DMS114 treated with DMSO at 0.1 percent for 48 hours (cell line): ENCODE measurements at regions not wholly inside any gene's neighbourhood (a gene's known extent, or its start where the extent isn't known, plus 50 kb on each side); places are given as distances from the start of the nearest gene placed in this dataset.
"Not testable (repeated sequence)": the region's sequence is repeated elsewhere in the genome, so short reads cannot be mapped to it uniquely, and the experiment has no call there.

ENCODE experiments used
- DNase-seq: peaks from one replicate; lab custom pipeline; 2025; ENCODE audit not compliant: unreplicated experiment; lab: John Stamatoyannopoulos, UW

GRCh38 chr10:62696798-62697197, 107.7 kb upstream of the ADO start:
- no peak for DNase-seq

DNA sequence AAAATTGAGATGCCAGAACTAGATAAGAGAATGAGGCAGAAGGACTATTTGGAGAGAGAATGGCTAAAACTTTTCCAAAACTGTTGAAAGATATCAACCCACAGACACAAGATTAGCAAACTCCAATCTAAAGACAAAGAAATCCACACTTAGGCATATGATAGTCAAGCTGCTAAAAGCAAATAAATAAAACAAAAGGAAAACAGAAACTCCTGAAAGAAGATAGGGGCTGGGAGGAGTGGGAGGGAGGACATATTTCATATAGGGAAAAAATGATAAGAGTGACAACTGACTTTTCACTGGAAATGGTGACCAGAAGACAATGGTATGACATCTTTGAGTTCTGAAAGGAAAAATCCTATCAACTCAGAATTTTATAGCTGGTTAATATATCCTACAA, 105.4 kb upstream of the ADO start:
- no peak for DNase-seq

- DNase-seq, result not testable (repeated sequence)
Observed at GRCh38 chr10:62704121-62704520, 100.4 kb upstream of the ADO start.

- DNase-seq, result no peak
Observed at GRCh38 chr10:62705789-62706188, 98.7 kb upstream of the ADO start.

DNA sequence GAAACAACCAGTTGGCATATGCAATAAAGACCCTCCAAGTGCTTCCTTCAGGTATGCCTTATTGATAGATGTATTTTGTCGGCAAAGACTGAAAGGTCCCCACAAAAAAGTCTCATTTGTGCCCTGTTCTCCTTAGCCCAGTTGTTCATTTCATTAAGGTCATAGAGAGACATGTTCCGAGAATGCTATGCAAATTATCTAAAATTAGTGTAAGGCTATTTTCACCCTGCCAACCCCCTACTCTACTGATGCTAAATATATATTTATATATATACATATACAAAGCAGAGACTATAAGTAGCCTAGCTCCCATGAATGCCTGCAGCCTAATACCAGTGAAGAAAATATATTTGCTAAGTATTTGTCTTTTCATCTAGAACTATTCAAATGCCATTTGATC, 96.7 kb upstream of the ADO start:
- DNase-seq, result no peak

- no peak for DNase-seq
Observed at GRCh38 chr10:62708569-62708968, 96.0 kb upstream of the ADO start.

- DNase-seq, result no peak
Observed at GRCh38 chr10:62709200-62709599, 95.3 kb upstream of the ADO start.

GRCh38 chr10:62710182-62710581, 94.3 kb upstream of the ADO start:
- DNase-seq, result no peak

DNA sequence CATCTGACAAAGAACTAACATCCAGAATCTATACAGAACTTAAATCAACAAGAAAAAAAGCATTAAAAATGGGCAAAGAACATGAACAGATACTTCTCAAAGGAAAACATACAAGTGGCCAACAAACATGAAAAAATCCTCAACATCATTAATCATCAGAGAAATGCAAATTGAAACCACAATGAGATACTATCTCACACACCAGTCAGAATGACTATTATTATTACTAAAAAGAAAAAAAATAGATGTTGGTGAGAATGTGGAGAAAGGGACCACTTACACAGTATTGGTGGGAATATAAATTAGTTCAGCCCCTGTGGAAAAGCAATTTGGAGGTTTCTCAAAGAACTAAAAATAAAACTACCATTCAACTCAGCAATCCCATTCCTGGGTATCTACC, 89.1 kb upstream of the ADO start:
- no peak for DNase-seq

GRCh38 chr10:62718585-62718984, 85.9 kb upstream of the ADO start:
- DNase-seq, result no peak

DNA sequence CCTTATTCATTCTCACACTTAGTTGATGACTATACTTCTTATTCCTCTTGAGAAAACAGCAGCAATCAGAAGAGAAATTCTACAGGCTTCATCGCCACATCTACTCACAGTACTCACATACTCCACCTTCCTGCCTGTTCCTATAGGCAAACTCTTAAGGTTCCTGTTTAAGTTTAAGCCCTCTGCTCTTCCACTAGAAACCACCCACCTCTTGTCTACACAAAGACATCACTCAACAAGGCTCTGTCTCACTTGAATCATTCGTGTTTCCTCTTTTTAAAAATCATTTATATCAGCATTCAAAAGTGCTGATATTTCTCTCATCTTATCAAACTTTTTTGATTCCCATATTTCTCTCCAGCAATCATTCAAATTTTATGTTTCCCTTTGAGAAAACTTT, 85.5 kb upstream of the ADO start:
- DNase-seq, result no peak

- no peak for DNase-seq
Observed at GRCh38 chr10:62721687-62722086, 82.8 kb upstream of the ADO start.

- no peak for DNase-seq
Observed at GRCh38 chr10:62723375-62723774, 81.1 kb upstream of the ADO start.

DNA sequence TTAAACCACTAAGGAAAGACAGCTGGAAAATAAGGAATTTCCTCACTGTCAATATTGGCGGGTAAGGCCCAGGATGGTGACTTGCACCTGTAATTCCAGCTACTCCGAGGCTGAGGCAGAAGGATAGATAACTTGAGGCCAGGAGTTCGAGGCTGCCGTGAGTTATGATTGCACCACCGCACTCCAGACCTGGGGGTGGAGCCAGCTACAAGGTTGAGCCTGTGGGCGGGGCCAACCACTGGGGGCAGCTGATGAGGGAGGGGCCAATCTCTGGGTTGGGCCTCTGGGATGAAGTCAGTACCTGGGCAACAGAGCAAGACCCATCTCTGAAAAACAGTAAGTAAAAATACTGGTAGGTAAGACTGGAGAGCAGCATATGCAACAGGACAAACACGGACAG, 80.1 kb upstream of the ADO start:
- no peak for DNase-seq

DNA sequence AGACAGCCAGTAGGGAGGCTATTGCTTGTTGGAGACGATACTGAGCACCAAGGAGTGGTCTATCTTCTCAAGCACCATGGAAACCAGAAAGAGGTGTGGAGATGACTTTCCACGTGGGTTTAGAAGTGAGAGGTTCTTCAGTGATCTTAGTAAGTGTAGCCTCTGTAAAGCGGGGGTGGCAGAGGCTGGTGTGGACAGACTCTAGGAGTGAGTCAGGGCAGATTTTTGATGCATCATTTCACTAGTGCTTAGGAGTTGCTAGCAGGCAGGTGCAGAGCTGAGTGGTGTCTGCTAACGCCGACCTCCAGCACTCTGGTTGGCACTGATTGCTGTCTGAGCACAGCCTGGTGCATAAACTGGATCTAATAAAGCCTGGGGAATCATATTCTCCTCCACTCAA, 78.4 kb upstream of the ADO start:
- DNase-seq, result no peak

GRCh38 chr10:62726638-62727037, 77.9 kb upstream of the ADO start:
- DNase-seq, result no peak

DNA sequence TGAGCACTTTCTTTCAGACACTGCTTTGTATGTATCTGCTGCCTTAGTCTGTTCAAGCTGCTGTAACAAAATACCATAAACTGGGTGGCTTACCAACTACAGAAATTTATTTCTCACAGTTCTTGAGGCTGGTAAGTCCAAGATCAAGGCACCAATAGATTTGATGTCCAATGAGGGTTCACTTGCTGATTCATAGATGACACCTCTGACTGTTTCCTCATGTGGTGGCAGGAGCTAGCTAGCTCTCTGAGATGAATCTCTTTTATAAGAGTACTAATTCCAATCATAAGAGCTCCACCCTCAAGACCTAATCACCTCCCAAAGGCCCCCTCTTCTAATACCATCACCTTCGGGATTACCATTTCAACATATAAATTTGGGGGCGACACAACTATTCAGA, 76.6 kb upstream of the ADO start:
- DNase-seq, result no peak

DNA sequence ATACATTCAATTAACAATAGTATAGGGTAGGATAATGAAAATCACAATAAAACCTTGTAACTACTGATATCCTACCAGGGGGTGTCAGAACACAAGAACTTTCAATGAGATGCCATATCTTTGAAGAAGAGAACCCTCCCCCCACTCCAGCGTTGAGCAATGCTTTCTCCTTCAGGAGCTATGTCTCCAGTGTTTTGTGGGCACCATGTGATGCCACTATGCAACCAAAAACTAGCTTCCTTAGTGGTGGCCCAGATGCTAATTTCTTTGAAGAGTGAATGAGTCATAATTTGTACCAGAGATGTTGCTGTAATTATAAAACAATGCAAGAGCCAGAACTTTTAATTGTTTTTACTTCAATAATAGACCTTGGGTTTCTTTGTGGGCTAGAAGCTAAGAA, 76.0 kb upstream of the ADO start:
- DNase-seq, result no peak

GRCh38 chr10:62732841-62733653, 71.5 kb upstream of the ADO start:
- no peak for DNase-seq

- DNase-seq, result no peak
Observed at GRCh38 chr10:62733654-62734293, 70.7 kb upstream of the ADO start.

DNA sequence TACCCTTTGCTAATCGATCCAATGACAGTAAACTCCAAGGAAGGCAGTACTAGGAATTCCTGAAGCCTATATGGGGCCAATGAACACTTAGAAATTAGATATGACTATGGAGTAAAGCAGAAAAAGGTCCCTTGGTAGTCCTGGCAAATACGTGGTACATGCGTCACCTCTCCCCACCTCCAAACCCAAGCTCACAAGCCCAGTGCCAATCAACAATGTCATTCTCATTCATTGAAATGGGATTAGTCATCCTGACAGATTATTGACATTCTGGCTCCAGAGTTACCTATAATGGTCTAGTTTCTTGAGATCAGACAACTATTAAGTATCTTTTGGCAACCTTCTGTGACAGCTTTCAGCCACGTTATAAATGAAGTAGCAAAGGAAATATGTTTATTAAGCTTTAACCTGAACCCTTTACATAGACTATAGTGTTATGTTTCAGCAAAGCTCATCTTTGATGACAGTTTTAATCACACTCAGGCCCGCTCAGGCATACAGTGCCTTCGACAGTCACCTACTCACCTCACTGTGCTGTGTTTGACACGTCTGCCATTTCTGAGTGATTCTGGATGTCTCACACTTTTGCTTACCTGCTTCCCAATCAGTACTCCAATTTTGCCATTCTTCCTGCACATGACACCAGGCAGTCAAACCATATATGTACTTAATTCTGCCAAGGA, 69.6 kb upstream of the ADO start:
- DNase-seq, result no peak

- DNase-seq, result no peak
Observed at GRCh38 chr10:62735464-62736167, 68.9 kb upstream of the ADO start.
